Activated naive CD8-positive, alpha-beta T cell treated with anti-CD3 and anti-CD28 coated beads for 36 hours (primary cell): ENCODE measurements at regions not wholly inside any gene's neighbourhood (a gene's known extent, or its start where the extent isn't known, plus 50 kb on each side); places are given as distances from the start of the nearest gene placed in this dataset.

Source experiments
- DNase-seq: peaks from one replicate; pipeline ENCODE4 v3.0.0; 2021
- H3K27ac Mint-ChIP-seq: one replicate; pipeline ENCODE4 v1.8.0; 2022; ENCODE audit warnings: mild to moderate bottlenecking, moderate library complexity, mixed read lengths
- H3K27me3 Mint-ChIP-seq: one replicate; pipeline ENCODE4 v1.8.0; 2022; ENCODE audit warnings: mild to moderate bottlenecking, mixed read lengths
- H3K36me3 Mint-ChIP-seq: one replicate; pipeline ENCODE4 v1.8.0; 2021; ENCODE audit warnings: mild to moderate bottlenecking, mixed read lengths
- H3K4me1 Mint-ChIP-seq: one replicate; pipeline ENCODE4 v1.8.0; 2021; ENCODE audit warnings: mixed read lengths
- H3K4me3 Mint-ChIP-seq: one replicate; pipeline ENCODE4 v1.8.0; 2022; ENCODE audit warnings: mild to moderate bottlenecking, moderate library complexity, mixed read lengths
- H3K9me3 Mint-ChIP-seq: one replicate; pipeline ENCODE4 v1.8.0; 2022; ENCODE audit warnings: mixed read lengths

- H3K36me3 Mint-ChIP-seq = peaks cover 7% of the 10 kb centered on the region
- H3K27me3 Mint-ChIP-seq = no peaks in the 10 kb centered on the region
- peaks cover 10% of the 10 kb centered on the region for H3K9me3 Mint-ChIP-seq
- H3K4me1 Mint-ChIP-seq = peaks cover 9% of the 10 kb centered on the region
- H3K4me3 Mint-ChIP-seq = no peak overlapping the region
- DNase-seq = no peak
- no peak overlapping the region for H3K27ac Mint-ChIP-seq
These were observed 301.0 kb downstream of the PTEN start for GRCh38 chr10:88164471-88164870.

GRCh38 chr10:88165849-88166271 is 302.4 kb downstream of the PTEN start:
- peaks cover 7% of the 10 kb centered on the region for H3K36me3 Mint-ChIP-seq
- no peaks in the 10 kb centered on the region for H3K27me3 Mint-ChIP-seq
- no peak for DNase-seq
- no peak overlapping the region for H3K4me3 Mint-ChIP-seq
- peaks cover 12% of the 10 kb centered on the region for H3K4me1 Mint-ChIP-seq
- no peak overlapping the region for H3K27ac Mint-ChIP-seq
- peaks cover 14% of the 10 kb centered on the region for H3K9me3 Mint-ChIP-seq

GRCh38 chr10:88168171-88169036 is 305.0 kb downstream of the PTEN start:
- Mint-ChIP-seq H3K36me3 (peaks cover 7% of the 10 kb centered on the region), H3K4me1 (peaks cover 20% of the 10 kb centered on the region), H3K27me3 (no peaks in the 10 kb centered on the region), H3K27ac (no peak overlapping the region), H3K9me3 (peaks cover 11% of the 10 kb centered on the region), H3K4me3 (no peak overlapping the region)
- DNase-seq = no peak

- no peak for DNase-seq
- H3K27me3 Mint-ChIP-seq = no peaks in the 10 kb centered on the region
- peaks cover 20% of the 10 kb centered on the region for H3K4me1 Mint-ChIP-seq
- no peak overlapping the region for H3K27ac Mint-ChIP-seq
- H3K4me3 Mint-ChIP-seq = no peak overlapping the region
- H3K9me3 Mint-ChIP-seq = peaks cover 11% of the 10 kb centered on the region
- peaks cover 7% of the 10 kb centered on the region for H3K36me3 Mint-ChIP-seq
These were observed 305.6 kb downstream of the PTEN start for GRCh38 chr10:88169037-88169319.

GRCh38 chr10:88170628-88171027 is 307.2 kb downstream of the PTEN start:
- Mint-ChIP-seq H3K27me3 (no peaks in the 10 kb centered on the region), H3K4me3 (no peak overlapping the region), H3K27ac (no peak overlapping the region), H3K9me3 (peaks cover 26% of the 10 kb centered on the region), H3K4me1 (peaks cover 20% of the 10 kb centered on the region), H3K36me3 (peaks cover 15% of the 10 kb centered on the region)
- no peak for DNase-seq

- Mint-ChIP-seq H3K27ac (no peak overlapping the region), H3K36me3 (peaks cover 14% of the 10 kb centered on the region), H3K9me3 (peaks cover 32% of the 10 kb centered on the region), H3K4me3 (no peak overlapping the region), H3K4me1 (peaks cover 16% of the 10 kb centered on the region), H3K27me3 (no peaks in the 10 kb centered on the region)
- no peak for DNase-seq
These were observed 308.7 kb downstream of the PTEN start for GRCh38 chr10:88172159-88172558.

- Mint-ChIP-seq H3K36me3 (peaks cover 14% of the 10 kb centered on the region), H3K27ac (no peak overlapping the region), H3K4me3 (no peak overlapping the region), H3K9me3 (peaks cover 36% of the 10 kb centered on the region), H3K4me1 (peaks cover 15% of the 10 kb centered on the region), H3K27me3 (no peaks in the 10 kb centered on the region)
- DNase-seq = no peak
These were observed 311.0 kb downstream of the PTEN start for GRCh38 chr10:88174391-88174790.

- no peak for DNase-seq
- H3K4me3 Mint-ChIP-seq = no peak overlapping the region
- no peak overlapping the region for H3K27ac Mint-ChIP-seq
- H3K36me3 Mint-ChIP-seq = peaks cover 14% of the 10 kb centered on the region
- no peaks in the 10 kb centered on the region for H3K4me1 Mint-ChIP-seq
- peaks cover 31% of the 10 kb centered on the region for H3K9me3 Mint-ChIP-seq
- H3K27me3 Mint-ChIP-seq = no peaks in the 10 kb centered on the region
These were observed 315.3 kb downstream of the PTEN start for GRCh38 chr10:88178758-88179157.

GRCh38 chr10:88179831-88180230 is 316.4 kb downstream of the PTEN start:
- no peaks in the 10 kb centered on the region for H3K4me1 Mint-ChIP-seq

GRCh38 chr10:88181902-88182600 is 318.6 kb downstream of the PTEN start:
- no peaks in the 10 kb centered on the region for H3K27me3 Mint-ChIP-seq
- DNase-seq = no peak
- no peak overlapping the region for H3K27ac Mint-ChIP-seq
- peaks cover 10% of the 10 kb centered on the region for H3K9me3 Mint-ChIP-seq
- no peaks in the 10 kb centered on the region for H3K4me1 Mint-ChIP-seq
- peaks cover 4% of the 10 kb centered on the region for H3K36me3 Mint-ChIP-seq
- H3K4me3 Mint-ChIP-seq = no peak overlapping the region

More at GRCh38 chr10:88179831-88180230, 316.4 kb downstream of the PTEN start:
- Mint-ChIP-seq H3K36me3 (peaks cover 10% of the 10 kb centered on the region), H3K4me3 (no peak overlapping the region), H3K9me3 (peaks cover 23% of the 10 kb centered on the region), H3K27me3 (no peaks in the 10 kb centered on the region), H3K27ac (no peak overlapping the region)
- no peak for DNase-seq

- peaks cover under 1% of the 10 kb centered on the region for H3K36me3 Mint-ChIP-seq
- H3K9me3 Mint-ChIP-seq = peaks cover 6% of the 10 kb centered on the region
- no peak for DNase-seq
- H3K4me1 Mint-ChIP-seq = no peaks in the 10 kb centered on the region
- no peak overlapping the region for H3K4me3 Mint-ChIP-seq
- H3K27ac Mint-ChIP-seq = no peak overlapping the region
- no peaks in the 10 kb centered on the region for H3K27me3 Mint-ChIP-seq
These were observed 319.1 kb downstream of the PTEN start for GRCh38 chr10:88182601-88182930.

- no peaks in the 10 kb centered on the region for H3K4me1 Mint-ChIP-seq
- H3K27me3 Mint-ChIP-seq = no peaks in the 10 kb centered on the region
- no peak overlapping the region for H3K4me3 Mint-ChIP-seq
- H3K9me3 Mint-ChIP-seq = no peaks in the 10 kb centered on the region
- no peak overlapping the region for H3K27ac Mint-ChIP-seq
- DNase-seq = no peak
- no peaks in the 10 kb centered on the region for H3K36me3 Mint-ChIP-seq
These were observed 321.3 kb downstream of the PTEN start for GRCh38 chr10:88184543-88185297.

GRCh38 chr10:88185830-88186229 is 322.4 kb downstream of the PTEN start:
- H3K27ac Mint-ChIP-seq = no peak overlapping the region
- H3K27me3 Mint-ChIP-seq = no peaks in the 10 kb centered on the region
- no peaks in the 10 kb centered on the region for H3K36me3 Mint-ChIP-seq
- H3K4me3 Mint-ChIP-seq = no peak overlapping the region
- no peak for DNase-seq
- peaks cover 3% of the 10 kb centered on the region for H3K4me1 Mint-ChIP-seq
- H3K9me3 Mint-ChIP-seq = no peaks in the 10 kb centered on the region

GRCh38 chr10:88186335-88186734 is 322.9 kb downstream of the PTEN start:
- H3K27ac Mint-ChIP-seq = no peak overlapping the region
- no peak for DNase-seq
- no peaks in the 10 kb centered on the region for H3K36me3 Mint-ChIP-seq
- H3K4me1 Mint-ChIP-seq = peaks cover 3% of the 10 kb centered on the region
- no peaks in the 10 kb centered on the region for H3K9me3 Mint-ChIP-seq
- no peak overlapping the region for H3K4me3 Mint-ChIP-seq
- no peaks in the 10 kb centered on the region for H3K27me3 Mint-ChIP-seq

- no peaks in the 10 kb centered on the region for H3K27me3 Mint-ChIP-seq
- H3K27ac Mint-ChIP-seq = no peak overlapping the region
These were observed 324.0 kb downstream of the PTEN start for GRCh38 chr10:88187472-88187871.

More at GRCh38 chr10:88187472-88187871, 324.0 kb downstream of the PTEN start:
- H3K36me3 Mint-ChIP-seq = no peaks in the 10 kb centered on the region
- no peaks in the 10 kb centered on the region for H3K9me3 Mint-ChIP-seq
- peaks cover 3% of the 10 kb centered on the region for H3K4me1 Mint-ChIP-seq
- H3K4me3 Mint-ChIP-seq = no peak overlapping the region
- DNase-seq = no peak
